GM21390 (cell line): ENCODE measurements at regions not wholly inside any gene's neighbourhood (a gene's known extent, or its start where the extent isn't known, plus 50 kb on each side); places are given as distances from the start of the nearest gene placed in this dataset.

Experiments used
- ATAC-seq: cut with Tn5 transposase; IDR thresholded peaks from one replicate; pipeline ENCODE4 v1.9.1; 2021; ENCODE audit not compliant: unreplicated experiment

- no peak for ATAC-seq
Measured at GRCh38 chr2:47620770-47621437, 50.1 kb upstream of the KCNK12 start.
